GM23338 (cell line): ENCODE measurements at regions not wholly inside any gene's neighbourhood (a gene's known extent, or its start where the extent isn't known, plus 50 kb on each side); places are given as distances from the start of the nearest gene placed in this dataset.

Experiments
- ATAC-seq: fragments of 200-7000 bp; cut with Tn5 transposase; 3 replicates; pipeline ENCODE4 v1.9.1; 2020
- DNase-seq: peaks from one replicate; pipeline ENCODE4 v3.0.0-alpha.2; 2015; ENCODE audit warnings: low spot score
- H2AFZ ChIP-seq: fragments of 200-600 bp; sonication (generic); 2 replicates; pipeline ENCODE4 v1.8.0; 2016; ENCODE audit warnings: antibody characterized with exemption, mild to moderate bottlenecking, moderate library complexity
- H3F3A ChIP-seq: fragments of 200-600 bp; sonication (generic); replicated peaks from 2 replicates; pipeline ENCODE4 v1.8.0; 2017; ENCODE audit warnings: antibody characterized with exemption, mixed run types, low read depth
- H3K27ac ChIP-seq: fragments of 200-600 bp; sonication (generic); 2 replicates; pipeline ENCODE4 v1.6.1; 2016; ENCODE audit warnings: low read depth
- H3K27me3 ChIP-seq: fragments of 200-600 bp; sonication (generic); 2 replicates; pipeline ENCODE4 v1.8.0; 2016; ENCODE audit warnings: mild to moderate bottlenecking, mixed run types, moderate library complexity; ENCODE audit not compliant: insufficient read depth
- H3K36me3 ChIP-seq: fragments of 200-600 bp; sonication (generic); 2 replicates; pipeline ENCODE4 v1.8.0; 2016; ENCODE audit warnings: mild to moderate bottlenecking; ENCODE audit not compliant: insufficient read depth
- H3K4me1 ChIP-seq: fragments of 200-600 bp; sonication (generic); 2 replicates; pipeline ENCODE4 v1.8.0; 2016; ENCODE audit warnings: mild to moderate bottlenecking, moderate library complexity; ENCODE audit not compliant: insufficient read depth
- H3K4me2 ChIP-seq: fragments of 200-600 bp; sonication (generic); 2 replicates; pipeline ENCODE4 v1.7.1; 2017; ENCODE audit warnings: mixed run types
- H3K4me3 ChIP-seq: fragments of 200-600 bp; sonication (generic); 2 replicates; pipeline ENCODE4 v1.6.1; 2016; ENCODE audit warnings: mixed run types
- H3K79me2 ChIP-seq: fragments of 200-600 bp; sonication (generic); replicated peaks from 2 replicates; pipeline ENCODE4 v1.8.0; 2017; ENCODE audit warnings: mild to moderate bottlenecking; ENCODE audit not compliant: insufficient read depth
- H3K9me2 ChIP-seq: fragments of 200-600 bp; sonication (generic); 2 replicates; pipeline ENCODE4 v1.8.0; 2017; ENCODE audit not compliant: insufficient read depth
- H4K20me1 ChIP-seq: fragments of 200-600 bp; sonication (generic); replicated peaks from 2 replicates; pipeline ENCODE4 v1.8.0; 2017; ENCODE audit warnings: mild to moderate bottlenecking; ENCODE audit not compliant: insufficient read depth
- H3K27ac Mint-ChIP-seq: 2 replicates; pipeline ENCODE4 v1.8.0; 2020; ENCODE audit warnings: inconsistent platforms, mild to moderate bottlenecking, moderate library complexity, mixed read lengths
- H3K27me3 Mint-ChIP-seq: 3 replicates; pipeline ENCODE4 v1.8.0; 2022; ENCODE audit warnings: low read depth, mild to moderate bottlenecking, moderate library complexity, mixed read lengths, inconsistent platforms; ENCODE audit not compliant: insufficient read depth, poor library complexity
- H3K36me3 Mint-ChIP-seq: 3 replicates; pipeline ENCODE4 v1.8.0; 2021; ENCODE audit warnings: low read depth, mild to moderate bottlenecking, inconsistent platforms, moderate library complexity, mixed read lengths
- H3K4me1 Mint-ChIP-seq: 3 replicates; pipeline ENCODE4 v1.8.0; 2020; ENCODE audit warnings: mild to moderate bottlenecking, inconsistent platforms, mixed read lengths
- H3K4me3 Mint-ChIP-seq: 3 replicates; pipeline ENCODE4 v1.8.0; 2021; ENCODE audit warnings: moderate library complexity, mild to moderate bottlenecking, inconsistent platforms, mixed read lengths
- H3K9me3 Mint-ChIP-seq: 3 replicates; pipeline ENCODE4 v1.8.0; 2020; ENCODE audit warnings: moderate library complexity, mild to moderate bottlenecking, inconsistent platforms, mixed read lengths
- CREB1 ChIP-seq: fragments of 250-450 bp; sonication (Bioruptor Pico); IDR thresholded peaks from 2 replicates; pipeline ENCODE4 v1.5.0; 2020; ENCODE audit warnings: low read depth, mild to moderate bottlenecking, moderate library complexity
- EZH2 ChIP-seq: fragments of 200-600 bp; sonication (generic); IDR thresholded peaks from one replicate; pipeline ENCODE4 v1.8.0; 2017; ENCODE audit warnings: antibody characterized with exemption, mild to moderate bottlenecking, low read depth; ENCODE audit not compliant: unreplicated experiment
- EZH2phosphoT487 ChIP-seq: fragments of 200-600 bp; sonication (generic); IDR thresholded peaks from one replicate; pipeline ENCODE4 v1.8.1; 2018; ENCODE audit warnings: antibody characterized with exemption; ENCODE audit not compliant: unreplicated experiment
- JUNB ChIP-seq: IDR thresholded peaks from one replicate; pipeline ENCODE4 v1.6.1; 2016; ENCODE audit warnings: antibody characterized with exemption; ENCODE audit not compliant: unreplicated experiment
- NANOG ChIP-seq: IDR thresholded peaks from 2 replicates; pipeline ENCODE4 v1.6.1; 2016; ENCODE audit warnings: antibody characterized with exemption, borderline replicate concordance
- POLR2AphosphoS5 ChIP-seq: IDR thresholded peaks from 2 replicates; pipeline ENCODE4 v1.6.1; 2016; ENCODE audit warnings: antibody characterized with exemption, low read depth
- STAT1 ChIP-seq: IDR thresholded peaks from one replicate; pipeline ENCODE4 v1.6.1; 2016; ENCODE audit warnings: antibody characterized with exemption; ENCODE audit not compliant: unreplicated experiment
- ZNF114 ChIP-seq: fragments of 250-450 bp; sonication (Bioruptor Pico); IDR thresholded peaks from 2 replicates; pipeline ENCODE4 v1.5.0; 2020; ENCODE audit warnings: mild to moderate bottlenecking, moderate library complexity
- ZNF331 ChIP-seq: fragments of 250-450 bp; sonication (Bioruptor Pico); IDR thresholded peaks from 2 replicates; pipeline ENCODE4 v1.5.0; 2020; ENCODE audit warnings: low read depth, mild to moderate bottlenecking, moderate library complexity
- TF ChIP-seq, protein P1 (sequence below): fragments of 250-450 bp; sonication (Bioruptor Pico); IDR thresholded peaks from 2 replicates; pipeline ENCODE4 v1.5.0; 2020; ENCODE audit warnings: mild to moderate bottlenecking, moderate library complexity
- TF ChIP-seq, protein P2 (sequence below): IDR thresholded peaks from 2 replicates; pipeline ENCODE4 v1.6.1; 2016; ENCODE audit warnings: antibody characterized with exemption
- TF ChIP-seq, protein P3 (sequence below): IDR thresholded peaks from one replicate; pipeline ENCODE4 v1.6.1; 2018; ENCODE audit warnings: antibody characterized with exemption; ENCODE audit not compliant: unreplicated experiment
- TF ChIP-seq, protein P4 (sequence below), 2 experiments: fragments of 200-600 bp in 1 of 2; sonication (generic) in 1 of 2; conservative IDR thresholded peaks; 2 replicates each; pipeline versions ENCODE4 v1.5.1 to v1.6.1; 2016 to 2017; ENCODE audit warnings: antibody characterized with exemption in 2 of 2, low read depth in 2 of 2, mild to moderate bottlenecking in 2 of 2, moderate library complexity in 1 of 2

DNA sequence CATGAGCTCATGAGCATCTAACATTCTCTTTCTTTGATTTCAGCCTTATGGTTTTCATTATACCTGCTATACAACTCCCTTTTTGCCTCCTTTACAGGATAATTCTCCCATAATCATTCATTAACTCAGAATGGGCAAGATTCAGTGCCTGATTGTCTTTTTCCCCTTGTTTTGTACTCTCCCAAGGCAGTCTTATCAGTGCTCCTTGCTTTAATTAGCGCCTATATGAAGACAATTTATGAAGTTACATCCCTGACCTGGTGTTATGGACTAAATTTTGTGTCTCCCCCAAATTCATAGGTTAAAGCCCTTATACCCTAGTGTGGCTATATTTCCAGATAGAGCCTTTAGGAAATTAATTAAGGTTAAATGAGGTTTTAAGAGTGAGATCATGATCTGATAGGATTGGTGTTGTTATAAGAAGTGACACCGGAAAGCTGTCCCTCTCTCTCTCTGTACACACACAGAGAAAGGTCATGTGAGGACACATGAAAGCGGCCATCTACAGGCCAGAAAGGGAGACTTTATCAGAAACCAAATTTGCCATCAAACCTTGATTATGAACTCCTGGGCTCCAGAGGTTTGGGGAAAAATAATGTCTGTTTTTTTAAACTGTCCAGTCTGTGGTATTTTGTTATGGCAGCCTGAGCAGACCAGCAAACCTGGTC, 185.8 kb upstream of the CHODL start:
- Histone ChIP-seq H3K27me3 (no peaks in the 10 kb centered on the region), H2AFZ (no peak overlapping the region), H3K9me2 (no peaks in the 10 kb centered on the region), H3K27ac (no peak overlapping the region), H3F3A (no peaks in the 10 kb centered on the region), H3K4me2 (no peak overlapping the region), H3K4me1 (no peaks in the 10 kb centered on the region), H3K36me3 (no peaks in the 10 kb centered on the region), H3K4me3 (no peak overlapping the region), H4K20me1 (no peaks in the 10 kb centered on the region), H3K79me2 (no peaks in the 10 kb centered on the region)
- no peak for DNase-seq
- Mint-ChIP-seq H3K27ac (no peak overlapping the region), H3K4me1 (peaks cover 6% of the 10 kb centered on the region; the same call in 2 of the 3 replicates), H3K9me3 (no peaks in the 10 kb centered on the region; the same call in 2 of the 3 replicates), H3K27me3 (no peaks in the 10 kb centered on the region), H3K36me3 (no peaks in the 10 kb centered on the region), H3K4me3 (no peak overlapping the region)
- no peak for ATAC-seq
- TF ChIP-seq, protein P1, sequence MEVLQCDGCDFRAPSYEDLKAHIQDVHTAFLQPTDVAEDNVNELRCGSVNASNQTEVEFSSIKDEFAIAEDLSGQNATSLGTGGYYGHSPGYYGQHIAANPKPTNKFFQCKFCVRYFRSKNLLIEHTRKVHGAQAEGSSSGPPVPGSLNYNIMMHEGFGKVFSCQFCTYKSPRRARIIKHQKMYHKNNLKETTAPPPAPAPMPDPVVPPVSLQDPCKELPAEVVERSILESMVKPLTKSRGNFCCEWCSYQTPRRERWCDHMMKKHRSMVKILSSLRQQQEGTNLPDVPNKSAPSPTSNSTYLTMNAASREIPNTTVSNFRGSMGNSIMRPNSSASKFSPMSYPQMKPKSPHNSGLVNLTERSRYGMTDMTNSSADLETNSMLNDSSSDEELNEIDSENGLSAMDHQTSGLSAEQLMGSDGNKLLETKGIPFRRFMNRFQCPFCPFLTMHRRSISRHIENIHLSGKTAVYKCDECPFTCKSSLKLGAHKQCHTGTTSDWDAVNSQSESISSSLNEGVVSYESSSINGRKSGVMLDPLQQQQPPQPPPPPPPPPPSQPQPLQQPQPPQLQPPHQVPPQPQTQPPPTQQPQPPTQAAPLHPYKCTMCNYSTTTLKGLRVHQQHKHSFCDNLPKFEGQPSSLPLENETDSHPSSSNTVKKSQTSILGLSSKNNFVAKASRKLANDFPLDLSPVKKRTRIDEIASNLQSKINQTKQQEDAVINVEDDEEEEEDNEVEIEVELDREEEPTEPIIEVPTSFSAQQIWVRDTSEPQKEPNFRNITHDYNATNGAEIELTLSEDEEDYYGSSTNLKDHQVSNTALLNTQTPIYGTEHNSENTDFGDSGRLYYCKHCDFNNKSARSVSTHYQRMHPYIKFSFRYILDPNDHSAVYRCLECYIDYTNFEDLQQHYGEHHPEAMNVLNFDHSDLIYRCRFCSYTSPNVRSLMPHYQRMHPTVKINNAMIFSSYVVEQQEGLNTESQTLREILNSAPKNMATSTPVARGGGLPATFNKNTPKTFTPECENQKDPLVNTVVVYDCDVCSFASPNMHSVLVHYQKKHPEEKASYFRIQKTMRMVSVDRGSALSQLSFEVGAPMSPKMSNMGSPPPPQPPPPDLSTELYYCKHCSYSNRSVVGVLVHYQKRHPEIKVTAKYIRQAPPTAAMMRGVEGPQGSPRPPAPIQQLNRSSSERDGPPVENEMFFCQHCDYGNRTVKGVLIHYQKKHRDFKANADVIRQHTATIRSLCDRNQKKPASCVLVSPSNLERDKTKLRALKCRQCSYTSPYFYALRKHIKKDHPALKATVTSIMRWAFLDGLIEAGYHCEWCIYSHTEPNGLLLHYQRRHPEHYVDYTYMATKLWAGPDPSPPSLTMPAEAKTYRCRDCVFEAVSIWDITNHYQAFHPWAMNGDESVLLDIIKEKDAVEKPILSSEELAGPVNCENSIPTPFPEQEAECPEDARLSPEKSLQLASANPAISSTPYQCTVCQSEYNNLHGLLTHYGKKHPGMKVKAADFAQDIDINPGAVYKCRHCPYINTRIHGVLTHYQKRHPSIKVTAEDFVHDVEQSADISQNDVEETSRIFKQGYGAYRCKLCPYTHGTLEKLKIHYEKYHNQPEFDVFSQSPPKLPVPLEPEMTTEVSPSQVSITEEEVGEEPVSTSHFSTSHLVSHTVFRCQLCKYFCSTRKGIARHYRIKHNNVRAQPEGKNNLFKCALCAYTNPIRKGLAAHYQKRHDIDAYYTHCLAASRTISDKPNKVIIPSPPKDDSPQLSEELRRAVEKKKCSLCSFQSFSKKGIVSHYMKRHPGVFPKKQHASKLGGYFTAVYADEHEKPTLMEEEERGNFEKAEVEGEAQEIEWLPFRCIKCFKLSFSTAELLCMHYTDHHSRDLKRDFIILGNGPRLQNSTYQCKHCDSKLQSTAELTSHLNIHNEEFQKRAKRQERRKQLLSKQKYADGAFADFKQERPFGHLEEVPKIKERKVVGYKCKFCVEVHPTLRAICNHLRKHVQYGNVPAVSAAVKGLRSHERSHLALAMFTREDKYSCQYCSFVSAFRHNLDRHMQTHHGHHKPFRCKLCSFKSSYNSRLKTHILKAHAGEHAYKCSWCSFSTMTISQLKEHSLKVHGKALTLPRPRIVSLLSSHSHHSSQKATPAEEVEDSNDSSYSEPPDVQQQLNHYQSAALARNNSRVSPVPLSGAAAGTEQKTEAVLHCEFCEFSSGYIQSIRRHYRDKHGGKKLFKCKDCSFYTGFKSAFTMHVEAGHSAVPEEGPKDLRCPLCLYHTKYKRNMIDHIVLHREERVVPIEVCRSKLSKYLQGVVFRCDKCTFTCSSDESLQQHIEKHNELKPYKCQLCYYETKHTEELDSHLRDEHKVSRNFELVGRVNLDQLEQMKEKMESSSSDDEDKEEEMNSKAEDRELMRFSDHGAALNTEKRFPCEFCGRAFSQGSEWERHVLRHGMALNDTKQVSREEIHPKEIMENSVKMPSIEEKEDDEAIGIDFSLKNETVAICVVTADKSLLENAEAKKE (CRISPR knock-in tag), result no peak
- no peak for TF ChIP-seq NANOG
- no peak for TF ChIP-seq EZH2
- no peak for TF ChIP-seq ZNF114 (CRISPR knock-in tag)
- TF ChIP-seq, protein P2, sequence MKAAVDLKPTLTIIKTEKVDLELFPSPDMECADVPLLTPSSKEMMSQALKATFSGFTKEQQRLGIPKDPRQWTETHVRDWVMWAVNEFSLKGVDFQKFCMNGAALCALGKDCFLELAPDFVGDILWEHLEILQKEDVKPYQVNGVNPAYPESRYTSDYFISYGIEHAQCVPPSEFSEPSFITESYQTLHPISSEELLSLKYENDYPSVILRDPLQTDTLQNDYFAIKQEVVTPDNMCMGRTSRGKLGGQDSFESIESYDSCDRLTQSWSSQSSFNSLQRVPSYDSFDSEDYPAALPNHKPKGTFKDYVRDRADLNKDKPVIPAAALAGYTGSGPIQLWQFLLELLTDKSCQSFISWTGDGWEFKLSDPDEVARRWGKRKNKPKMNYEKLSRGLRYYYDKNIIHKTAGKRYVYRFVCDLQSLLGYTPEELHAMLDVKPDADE, result no peak
- TF ChIP-seq, protein P3, sequence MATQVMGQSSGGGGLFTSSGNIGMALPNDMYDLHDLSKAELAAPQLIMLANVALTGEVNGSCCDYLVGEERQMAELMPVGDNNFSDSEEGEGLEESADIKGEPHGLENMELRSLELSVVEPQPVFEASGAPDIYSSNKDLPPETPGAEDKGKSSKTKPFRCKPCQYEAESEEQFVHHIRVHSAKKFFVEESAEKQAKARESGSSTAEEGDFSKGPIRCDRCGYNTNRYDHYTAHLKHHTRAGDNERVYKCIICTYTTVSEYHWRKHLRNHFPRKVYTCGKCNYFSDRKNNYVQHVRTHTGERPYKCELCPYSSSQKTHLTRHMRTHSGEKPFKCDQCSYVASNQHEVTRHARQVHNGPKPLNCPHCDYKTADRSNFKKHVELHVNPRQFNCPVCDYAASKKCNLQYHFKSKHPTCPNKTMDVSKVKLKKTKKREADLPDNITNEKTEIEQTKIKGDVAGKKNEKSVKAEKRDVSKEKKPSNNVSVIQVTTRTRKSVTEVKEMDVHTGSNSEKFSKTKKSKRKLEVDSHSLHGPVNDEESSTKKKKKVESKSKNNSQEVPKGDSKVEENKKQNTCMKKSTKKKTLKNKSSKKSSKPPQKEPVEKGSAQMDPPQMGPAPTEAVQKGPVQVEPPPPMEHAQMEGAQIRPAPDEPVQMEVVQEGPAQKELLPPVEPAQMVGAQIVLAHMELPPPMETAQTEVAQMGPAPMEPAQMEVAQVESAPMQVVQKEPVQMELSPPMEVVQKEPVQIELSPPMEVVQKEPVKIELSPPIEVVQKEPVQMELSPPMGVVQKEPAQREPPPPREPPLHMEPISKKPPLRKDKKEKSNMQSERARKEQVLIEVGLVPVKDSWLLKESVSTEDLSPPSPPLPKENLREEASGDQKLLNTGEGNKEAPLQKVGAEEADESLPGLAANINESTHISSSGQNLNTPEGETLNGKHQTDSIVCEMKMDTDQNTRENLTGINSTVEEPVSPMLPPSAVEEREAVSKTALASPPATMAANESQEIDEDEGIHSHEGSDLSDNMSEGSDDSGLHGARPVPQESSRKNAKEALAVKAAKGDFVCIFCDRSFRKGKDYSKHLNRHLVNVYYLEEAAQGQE, result no peak
- TF ChIP-seq, protein P4, sequence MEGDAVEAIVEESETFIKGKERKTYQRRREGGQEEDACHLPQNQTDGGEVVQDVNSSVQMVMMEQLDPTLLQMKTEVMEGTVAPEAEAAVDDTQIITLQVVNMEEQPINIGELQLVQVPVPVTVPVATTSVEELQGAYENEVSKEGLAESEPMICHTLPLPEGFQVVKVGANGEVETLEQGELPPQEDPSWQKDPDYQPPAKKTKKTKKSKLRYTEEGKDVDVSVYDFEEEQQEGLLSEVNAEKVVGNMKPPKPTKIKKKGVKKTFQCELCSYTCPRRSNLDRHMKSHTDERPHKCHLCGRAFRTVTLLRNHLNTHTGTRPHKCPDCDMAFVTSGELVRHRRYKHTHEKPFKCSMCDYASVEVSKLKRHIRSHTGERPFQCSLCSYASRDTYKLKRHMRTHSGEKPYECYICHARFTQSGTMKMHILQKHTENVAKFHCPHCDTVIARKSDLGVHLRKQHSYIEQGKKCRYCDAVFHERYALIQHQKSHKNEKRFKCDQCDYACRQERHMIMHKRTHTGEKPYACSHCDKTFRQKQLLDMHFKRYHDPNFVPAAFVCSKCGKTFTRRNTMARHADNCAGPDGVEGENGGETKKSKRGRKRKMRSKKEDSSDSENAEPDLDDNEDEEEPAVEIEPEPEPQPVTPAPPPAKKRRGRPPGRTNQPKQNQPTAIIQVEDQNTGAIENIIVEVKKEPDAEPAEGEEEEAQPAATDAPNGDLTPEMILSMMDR (conservative IDR thresholded peaks at IDR 0.05; ENCODE audit: low read depth in 2 of 2), result no peak
- TF ChIP-seq POLR2AphosphoS5, result no peak
- TF ChIP-seq EZH2phosphoT487, result no peak
- no peak for TF ChIP-seq JUNB
- TF ChIP-seq ZNF331 (CRISPR knock-in tag), result no peak
- no peak for TF ChIP-seq CREB1 (CRISPR knock-in tag)
- TF ChIP-seq STAT1, result no peak
